H1 (cell line): ENCODE measurements at regions not wholly inside any gene's neighbourhood (a gene's known extent, or its start where the extent isn't known, plus 50 kb on each side); places are given as distances from the start of the nearest gene placed in this dataset.

Experiments
- CTCF ChIA-PET: fragments of 300-600 bp; sonication (Branson Sonifier 250); formaldehyde crosslinking; loops from one replicate; lab custom pipeline; 2021; ENCODE audit not compliant: partially characterized antibody; lab: Charles Lee
- POLR2A ChIA-PET: fragments of 300-600 bp; sonication (Branson Sonifier 250); formaldehyde crosslinking; loops from one replicate; lab custom pipeline; 2021; ENCODE audit warnings: inconsistent platforms; ENCODE audit not compliant: partially characterized antibody; lab: Charles Lee
- DNase-seq, 2 experiments: peaks; one replicate each; pipeline versions ENCODE4 v3.0.0 to v3.0.0-alpha.2; 2010 to 2022; ENCODE audit warnings: low spot score in 2 of 2, low read depth in 1 of 2, mixed read lengths in 1 of 2
- FAIRE-seq: peaks from 2 replicates; lab custom pipeline; 2011; peaks lifted over from hg19 to GRCh38; lab: Jason Lieb, UNC
- H2AFZ ChIP-seq: 2 replicates; pipeline ENCODE4 v1.8.1; 2012; ENCODE audit warnings: low read length, inconsistent platforms
- H2AK5ac ChIP-seq: 2 replicates; pipeline ENCODE4 v1.6.1; 2013; ENCODE audit warnings: low read depth, low read length
- H2BK120ac ChIP-seq: replicated peaks from 2 replicates; pipeline ENCODE3; 2013; ENCODE audit warnings: low read depth, low read length, inconsistent platforms
- H2BK12ac ChIP-seq: 2 replicates; pipeline ENCODE4 v1.6.1; 2013; ENCODE audit warnings: low read depth, low read length
- H2BK15ac ChIP-seq: 2 replicates; pipeline ENCODE4 v1.6.1; 2013; ENCODE audit warnings: low read length
- H2BK20ac ChIP-seq: 2 replicates; pipeline ENCODE4 v1.6.1; 2013; ENCODE audit warnings: low read length
- H2BK5ac ChIP-seq: 2 replicates; pipeline ENCODE4 v1.6.1; 2013; ENCODE audit warnings: low read depth, low read length
- H3K14ac ChIP-seq: 2 replicates; pipeline ENCODE4 v1.6.1; 2013; ENCODE audit warnings: inconsistent platforms; ENCODE audit not compliant: insufficient read length
- H3K18ac ChIP-seq: 2 replicates; pipeline ENCODE4 v1.6.1; 2013; ENCODE audit warnings: low read length; ENCODE audit errors: extremely low read depth
- H3K23ac ChIP-seq: 2 replicates; pipeline ENCODE4 v1.6.1; 2013; ENCODE audit warnings: inconsistent platforms; ENCODE audit not compliant: insufficient read length
- H3K23me2 ChIP-seq: 2 replicates; pipeline ENCODE4 v1.6.1; 2013; ENCODE audit warnings: low read depth, low read length
- H3K27ac ChIP-seq: 2 replicates; pipeline ENCODE4 v1.6.1; 2011; ENCODE audit warnings: low read depth, low read length, inconsistent platforms
- H3K27me3 ChIP-seq, 4 experiments: replicated peaks in 1 of 4; 1 replicate in 1 of 4; 2 replicates in 3 of 4; pipeline versions ENCODE4 v1.6.1 to v1.8.1; 2011 to 2013; ENCODE audit warnings: low read length in 3 of 4, mild to moderate bottlenecking in 3 of 4, inconsistent platforms in 2 of 4, mixed read lengths in 2 of 4, moderate library complexity in 1 of 4; ENCODE audit not compliant: control insufficient read depth in 3 of 4, insufficient read depth in 3 of 4; ENCODE audit errors: extremely low read depth in 1 of 4
- H3K36me3 ChIP-seq, 4 experiments: 2 replicates each; pipeline versions ENCODE4 v1.6.1 to v1.8.1; 2011 to 2013; ENCODE audit warnings: mild to moderate bottlenecking in 4 of 4, low read length in 3 of 4, moderate library complexity in 2 of 4, control low read depth in 1 of 4, inconsistent platforms in 1 of 4; ENCODE audit not compliant: insufficient read depth in 4 of 4, control insufficient read depth in 2 of 4
- H3K4ac ChIP-seq: replicated peaks from 2 replicates; pipeline ENCODE3; 2013; ENCODE audit warnings: low read length, low read depth, mixed read lengths, inconsistent platforms; ENCODE audit not compliant: insufficient read length
- H3K4me1 ChIP-seq, 4 experiments: replicated peaks in 1 of 4; 1 replicate in 1 of 4; 2 replicates in 3 of 4; pipeline versions ENCODE4 v1.6.1 to v1.8.1; 2011 to 2013; ENCODE audit warnings: low read length in 3 of 4, inconsistent platforms in 2 of 4, mixed read lengths in 1 of 4; ENCODE audit not compliant: insufficient read depth in 4 of 4, control insufficient read depth in 3 of 4
- H3K4me2 ChIP-seq, 2 experiments: 2 replicates each; pipeline versions ENCODE4 v1.6.1 to v1.8.1; 2011 to 2013; ENCODE audit warnings: low read depth in 2 of 2, low read length in 2 of 2, control low read depth in 1 of 2, inconsistent platforms in 1 of 2, mild to moderate bottlenecking in 1 of 2; ENCODE audit not compliant: insufficient read depth in 1 of 2
- H3K4me3 ChIP-seq, 4 experiments: fragments of 200-600, 300-600 bp in 1 of 4; sonication (generic), shearing (Covaris generic), sonication (Bioruptor Twin) in 1 of 4; 2 replicates each; pipeline versions ENCODE4 v1.5.1 to v1.8.1; 2011 to 2016; ENCODE audit warnings: low read length in 4 of 4, low read depth in 3 of 4, control low read depth in 2 of 4, inconsistent platforms in 2 of 4, mild to moderate bottlenecking in 2 of 4, mixed read lengths in 1 of 4, moderate library complexity in 1 of 4; ENCODE audit not compliant: insufficient read depth in 2 of 4; ENCODE audit errors: extremely low read depth in 1 of 4
- H3K56ac ChIP-seq: replicated peaks from 2 replicates; pipeline ENCODE3; 2013; ENCODE audit warnings: low read depth, mild to moderate bottlenecking, mixed read lengths, low read length, inconsistent platforms; ENCODE audit not compliant: insufficient read length
- H3K79me1 ChIP-seq: 2 replicates; pipeline ENCODE4 v1.6.1; 2013; ENCODE audit warnings: low read depth, low read length, control low read depth
- H3K79me2 ChIP-seq, 2 experiments: 2 replicates each; pipeline versions ENCODE4 v1.6.1 to v1.8.1; 2012 to 2013; ENCODE audit warnings: low read length in 2 of 2, mild to moderate bottlenecking in 2 of 2, inconsistent platforms in 1 of 2; ENCODE audit not compliant: insufficient read depth in 2 of 2, control insufficient read depth in 1 of 2
- H3K9ac ChIP-seq, 4 experiments: replicated peaks in 1 of 4; 1 replicate in 1 of 4; 2 replicates in 3 of 4; pipeline versions ENCODE4 v1.6.1 to v1.8.1; 2011 to 2013; ENCODE audit warnings: low read depth in 3 of 4, low read length in 3 of 4, control low read depth in 2 of 4, mild to moderate bottlenecking in 2 of 4, moderate library complexity in 2 of 4, inconsistent platforms in 1 of 4; ENCODE audit errors: extremely low read depth in 1 of 4
- H3K9me3 ChIP-seq, 2 experiments: 2 replicates each; pipeline versions ENCODE4 v1.6.1 to v1.8.1; 2012 to 2013; ENCODE audit warnings: mild to moderate bottlenecking in 2 of 2, moderate library complexity in 2 of 2, control low read depth in 1 of 2, inconsistent platforms in 1 of 2, low read depth in 1 of 2, low read length in 1 of 2, mixed read lengths in 1 of 2; ENCODE audit not compliant: insufficient read depth in 2 of 2
- H4K20me1 ChIP-seq, 2 experiments: replicated peaks in 1 of 2; 2 replicates each; pipeline versions ENCODE3 to v1.8.1; 2011 to 2013; ENCODE audit warnings: inconsistent platforms in 2 of 2, low read length in 2 of 2, mild to moderate bottlenecking in 1 of 2; ENCODE audit not compliant: insufficient read depth in 2 of 2, control insufficient read depth in 1 of 2
- H4K5ac ChIP-seq: 2 replicates; pipeline ENCODE4 v1.6.1; 2013; ENCODE audit warnings: low read length, low read depth, mixed read lengths, inconsistent platforms; ENCODE audit not compliant: insufficient read length
- H4K8ac ChIP-seq: 2 replicates; pipeline ENCODE4 v1.8.0; 2013; ENCODE audit warnings: mild to moderate bottlenecking, moderate library complexity, low read length, inconsistent platforms; ENCODE audit not compliant: insufficient read depth; ENCODE audit errors: extremely low read depth
- H4K91ac ChIP-seq: replicated peaks from 2 replicates; pipeline ENCODE3; 2013; ENCODE audit warnings: low read length, mixed read lengths, inconsistent platforms; ENCODE audit not compliant: insufficient read length
- SP4 ChIP-seq: IDR thresholded peaks from 2 replicates; pipeline ENCODE4 v1.6.1; 2012; ENCODE audit warnings: low read length, inconsistent platforms
- WGBS, 2 experiments: shearing (Covaris generic) in 1 of 2; methylation state at CpG; one replicate each; pipeline versions ENCODE4 v1.1.6 to v1.1.7; 2013 to 2015; ENCODE audit warnings: low lambda C conversion rate in 2 of 2, mixed read lengths in 2 of 2, inconsistent platforms in 1 of 2, low coverage in 1 of 2, missing lambda C conversion rate in 1 of 2; ENCODE audit not compliant: insufficient replicate concordance in 2 of 2, insufficient coverage in 1 of 2, insufficient read length in 1 of 2; ENCODE audit errors: extremely low coverage in 1 of 2, missing lambda C conversion rate in 1 of 2; 5-methylcytosine and 5-hydroxymethylcytosine counted together

DNA sequence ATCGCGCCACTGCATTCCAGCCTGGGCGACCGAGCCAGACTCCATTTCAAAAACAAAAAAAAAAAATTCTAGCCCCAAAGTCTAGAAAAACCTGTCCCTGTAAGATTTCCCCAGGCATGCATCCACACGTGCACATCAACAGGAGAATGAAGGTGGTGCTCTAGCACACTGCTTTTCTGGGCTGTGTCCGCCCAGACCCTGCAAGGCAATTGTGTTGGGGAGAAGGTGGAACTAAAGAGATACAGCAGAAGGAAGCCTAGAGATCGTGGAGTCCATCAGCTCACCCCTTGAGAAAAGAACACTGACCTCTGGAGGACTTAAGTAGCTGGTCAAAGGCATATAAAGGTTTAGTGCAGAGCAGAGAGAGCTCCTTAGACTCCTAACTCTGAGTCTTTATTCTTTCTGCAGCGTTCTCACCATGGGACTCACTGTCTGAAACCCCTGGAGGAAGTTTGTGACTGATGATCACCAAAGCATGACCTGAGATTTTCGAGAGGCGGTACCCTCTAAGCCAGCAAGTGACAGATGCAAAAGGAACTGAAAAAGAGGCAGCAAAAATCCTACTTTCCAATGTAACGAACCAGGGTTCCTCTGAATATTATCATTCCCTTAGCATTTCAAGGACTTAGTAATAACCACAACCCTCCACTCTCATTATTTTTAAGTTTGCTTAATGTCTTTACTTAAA is 179.8 kb downstream of the MEX3B start:
- no peaks in the 10 kb centered on the region for H4K20me1 ChIP-seq
- WGBS, 2 experiments, result 89% methylated on average over 11 of the region's 11 CpGs; no CpG with 5 or more reads in 1 of the 2 experiments
- TF ChIP-seq SP4, result no peak

More for the DNA sequence above, 179.8 kb downstream of the MEX3B start:
- no peak overlapping the region for H3K9ac ChIP-seq
- peaks cover 0 to 2% of the 10 kb centered on the region in 2 experiments; a peak in 1 of 4 replicates for H3K79me2 ChIP-seq
- H3K4ac ChIP-seq, result no peak overlapping the region
- no peaks in the 10 kb centered on the region; a peak in 1 of 4 replicates for H3K9me3 ChIP-seq
- no peak overlapping the region for H2AFZ ChIP-seq
- H3K27ac ChIP-seq, result no peak overlapping the region
- FAIRE-seq (no peak), DNase-seq (no peak)
- no peak overlapping the region for H2BK5ac ChIP-seq
- no peaks in the 10 kb centered on the region; a peak in 2 of 7 replicates for H3K4me1 ChIP-seq
- H2BK15ac ChIP-seq, result no peak overlapping the region
- ChIA-PET CTCF (interaction anchor here (0.7 kb wide), 1 partner anchor 17 kb away, joined by 3 read pairs; no protein-coding TSS in a partner anchor), POLR2A (no interaction called here)
- H3K79me1 ChIP-seq, result peaks cover 4% of the 10 kb centered on the region; the same call in 1 of the 2 replicates
- no peak overlapping the region for H3K4me2 ChIP-seq
- H4K91ac ChIP-seq, result no peak overlapping the region
- no peak overlapping the region for H3K56ac ChIP-seq
- H3K14ac ChIP-seq, result no peak overlapping the region
- H3K23me2 ChIP-seq, result 0 out of 2 replicates have a peak, but pooled peaks cover 2% of the 10 kb centered on the region
- H2BK120ac ChIP-seq, result no peak overlapping the region
- H2BK12ac ChIP-seq, result no peak overlapping the region
- H2AK5ac ChIP-seq, result no peak overlapping the region
- H3K18ac ChIP-seq, result no peak overlapping the region
- no peak overlapping the region for H2BK20ac ChIP-seq
- H4K5ac ChIP-seq, result no peak overlapping the region
- H3K27me3 ChIP-seq, result no peaks in the 10 kb centered on the region
- H4K8ac ChIP-seq, result no peak overlapping the region
- H3K23ac ChIP-seq, result no peak overlapping the region
- H3K4me3 ChIP-seq, result no peak overlapping the region
- H3K36me3 ChIP-seq, result no peaks in the 10 kb centered on the region; a peak in 1 of 8 replicates
